HCT116 (cell line): ENCODE measurements at regions not wholly inside any gene's neighbourhood (a gene's known extent, or its start where the extent isn't known, plus 50 kb on each side); places are given as distances from the start of the nearest gene placed in this dataset.

Experiments
- EGR1 ChIP-seq: IDR thresholded peaks from 2 replicates; pipeline ENCODE4 v1.6.1; 2012; ENCODE audit warnings: low read depth
- ELF1 ChIP-seq: IDR thresholded peaks from 2 replicates; pipeline ENCODE4 v1.6.1; 2012; ENCODE audit warnings: low read depth, borderline replicate concordance
- EZH2 ChIP-seq: fragments of 200-600 bp; sonication (generic); IDR thresholded peaks from 2 replicates; pipeline ENCODE4 v1.6.1; 2017; ENCODE audit warnings: antibody characterized with exemption, mixed run types
- EZH2phosphoT487 ChIP-seq: fragments of 200-600 bp; IDR thresholded peaks from 2 replicates; pipeline ENCODE4 v1.6.1; 2018; ENCODE audit warnings: antibody characterized with exemption, borderline replicate concordance
- POLR2AphosphoS5 ChIP-seq: IDR thresholded peaks from 2 replicates; pipeline ENCODE4 v1.6.1; 2011; ENCODE audit warnings: mild to moderate bottlenecking, low read depth, low read length, moderate library complexity
- SP1 ChIP-seq: IDR thresholded peaks from 2 replicates; pipeline ENCODE4 v1.6.1; 2012; ENCODE audit warnings: low read depth
- TCF7L2 ChIP-seq: IDR thresholded peaks from 2 replicates; pipeline ENCODE4 v1.7.0; 2011; ENCODE audit warnings: borderline replicate concordance, inconsistent platforms; ENCODE audit not compliant: insufficient read depth, insufficient read length; ENCODE audit errors: extremely low read depth
- YY1 ChIP-seq: IDR thresholded peaks from 2 replicates; pipeline ENCODE4 v1.6.1; 2011; ENCODE audit warnings: low read length, low read depth, moderate library complexity, mild to moderate bottlenecking; ENCODE audit not compliant: insufficient replicate concordance; ENCODE audit errors: extremely low read depth
- TF ChIP-seq, protein P1 (sequence below), 3 experiments: fragments of 200-600 bp in 1 of 3; sonication (generic) in 1 of 3; IDR thresholded peaks in 2 of 3; conservative IDR thresholded peaks in 1 of 3; 2 replicates each; pipeline ENCODE4 v1.5.1; 2012 to 2017; ENCODE audit warnings: low read depth in 2 of 3, low read length in 2 of 3, antibody characterized with exemption in 1 of 3, borderline replicate concordance in 1 of 3, control low read depth in 1 of 3, mild to moderate bottlenecking in 1 of 3, mixed read lengths in 1 of 3, mixed run types in 1 of 3, moderate library complexity in 1 of 3; ENCODE audit not compliant: insufficient read depth in 1 of 3
- TF ChIP-seq, protein P2 (sequence below): IDR thresholded peaks from 2 replicates; pipeline ENCODE4 v1.6.1; 2012; ENCODE audit warnings: low read depth

DNA sequence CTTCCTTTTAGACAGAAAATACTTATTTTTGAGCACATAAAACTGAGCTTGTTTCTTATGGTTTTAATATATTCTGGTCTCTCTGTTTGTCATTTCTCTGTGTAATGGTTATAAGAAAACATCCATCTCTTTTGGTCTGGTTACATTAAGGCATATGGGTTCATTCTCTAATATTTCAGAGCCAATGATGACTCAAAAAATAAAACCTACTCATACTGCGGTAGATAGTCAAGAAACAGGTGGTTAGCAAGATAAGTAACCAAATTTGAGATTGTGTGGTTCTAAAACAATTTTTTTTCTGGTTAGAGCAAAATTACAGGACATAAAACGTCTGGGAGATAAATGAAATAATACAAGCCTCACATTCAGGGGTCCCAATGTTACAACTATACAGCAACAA lies 654.5 kb downstream of the STIM2 start:
- no peak for TF ChIP-seq SP1
- TF ChIP-seq EGR1 = no peak
- TF ChIP-seq, protein P1, sequence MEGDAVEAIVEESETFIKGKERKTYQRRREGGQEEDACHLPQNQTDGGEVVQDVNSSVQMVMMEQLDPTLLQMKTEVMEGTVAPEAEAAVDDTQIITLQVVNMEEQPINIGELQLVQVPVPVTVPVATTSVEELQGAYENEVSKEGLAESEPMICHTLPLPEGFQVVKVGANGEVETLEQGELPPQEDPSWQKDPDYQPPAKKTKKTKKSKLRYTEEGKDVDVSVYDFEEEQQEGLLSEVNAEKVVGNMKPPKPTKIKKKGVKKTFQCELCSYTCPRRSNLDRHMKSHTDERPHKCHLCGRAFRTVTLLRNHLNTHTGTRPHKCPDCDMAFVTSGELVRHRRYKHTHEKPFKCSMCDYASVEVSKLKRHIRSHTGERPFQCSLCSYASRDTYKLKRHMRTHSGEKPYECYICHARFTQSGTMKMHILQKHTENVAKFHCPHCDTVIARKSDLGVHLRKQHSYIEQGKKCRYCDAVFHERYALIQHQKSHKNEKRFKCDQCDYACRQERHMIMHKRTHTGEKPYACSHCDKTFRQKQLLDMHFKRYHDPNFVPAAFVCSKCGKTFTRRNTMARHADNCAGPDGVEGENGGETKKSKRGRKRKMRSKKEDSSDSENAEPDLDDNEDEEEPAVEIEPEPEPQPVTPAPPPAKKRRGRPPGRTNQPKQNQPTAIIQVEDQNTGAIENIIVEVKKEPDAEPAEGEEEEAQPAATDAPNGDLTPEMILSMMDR (IDR thresholded peaks at IDR 0.05 in 2 of 3, conservative IDR thresholded peaks at IDR 0.05 in 1 of 3; ENCODE audit: borderline replicate concordance in 1 of 3, insufficient read depth in 1 of 3, low read depth in 2 of 3, low read length in 2 of 3) = no peak
- no peak for TF ChIP-seq EZH2
- TF ChIP-seq TCF7L2 = no peak
- no peak for TF ChIP-seq ELF1
- TF ChIP-seq, protein P2, sequence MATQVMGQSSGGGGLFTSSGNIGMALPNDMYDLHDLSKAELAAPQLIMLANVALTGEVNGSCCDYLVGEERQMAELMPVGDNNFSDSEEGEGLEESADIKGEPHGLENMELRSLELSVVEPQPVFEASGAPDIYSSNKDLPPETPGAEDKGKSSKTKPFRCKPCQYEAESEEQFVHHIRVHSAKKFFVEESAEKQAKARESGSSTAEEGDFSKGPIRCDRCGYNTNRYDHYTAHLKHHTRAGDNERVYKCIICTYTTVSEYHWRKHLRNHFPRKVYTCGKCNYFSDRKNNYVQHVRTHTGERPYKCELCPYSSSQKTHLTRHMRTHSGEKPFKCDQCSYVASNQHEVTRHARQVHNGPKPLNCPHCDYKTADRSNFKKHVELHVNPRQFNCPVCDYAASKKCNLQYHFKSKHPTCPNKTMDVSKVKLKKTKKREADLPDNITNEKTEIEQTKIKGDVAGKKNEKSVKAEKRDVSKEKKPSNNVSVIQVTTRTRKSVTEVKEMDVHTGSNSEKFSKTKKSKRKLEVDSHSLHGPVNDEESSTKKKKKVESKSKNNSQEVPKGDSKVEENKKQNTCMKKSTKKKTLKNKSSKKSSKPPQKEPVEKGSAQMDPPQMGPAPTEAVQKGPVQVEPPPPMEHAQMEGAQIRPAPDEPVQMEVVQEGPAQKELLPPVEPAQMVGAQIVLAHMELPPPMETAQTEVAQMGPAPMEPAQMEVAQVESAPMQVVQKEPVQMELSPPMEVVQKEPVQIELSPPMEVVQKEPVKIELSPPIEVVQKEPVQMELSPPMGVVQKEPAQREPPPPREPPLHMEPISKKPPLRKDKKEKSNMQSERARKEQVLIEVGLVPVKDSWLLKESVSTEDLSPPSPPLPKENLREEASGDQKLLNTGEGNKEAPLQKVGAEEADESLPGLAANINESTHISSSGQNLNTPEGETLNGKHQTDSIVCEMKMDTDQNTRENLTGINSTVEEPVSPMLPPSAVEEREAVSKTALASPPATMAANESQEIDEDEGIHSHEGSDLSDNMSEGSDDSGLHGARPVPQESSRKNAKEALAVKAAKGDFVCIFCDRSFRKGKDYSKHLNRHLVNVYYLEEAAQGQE = no peak
- no peak for TF ChIP-seq EZH2phosphoT487
- no peak for TF ChIP-seq POLR2AphosphoS5
- no peak for TF ChIP-seq YY1
